GM19238 (cell line): ENCODE measurements at regions not wholly inside any gene's neighbourhood (a gene's known extent, or its start where the extent isn't known, plus 50 kb on each side); places are given as distances from the start of the nearest gene placed in this dataset.
"Not testable (repeated sequence)": the region's sequence is repeated elsewhere in the genome, so short reads cannot be mapped to it uniquely, and the experiment has no call there.

Source experiments
- DNase-seq: peaks from one replicate; pipeline ENCODE4 v3.0.0; 2011; ENCODE audit warnings: low spot score; ENCODE audit not compliant: insufficient read length

DNA sequence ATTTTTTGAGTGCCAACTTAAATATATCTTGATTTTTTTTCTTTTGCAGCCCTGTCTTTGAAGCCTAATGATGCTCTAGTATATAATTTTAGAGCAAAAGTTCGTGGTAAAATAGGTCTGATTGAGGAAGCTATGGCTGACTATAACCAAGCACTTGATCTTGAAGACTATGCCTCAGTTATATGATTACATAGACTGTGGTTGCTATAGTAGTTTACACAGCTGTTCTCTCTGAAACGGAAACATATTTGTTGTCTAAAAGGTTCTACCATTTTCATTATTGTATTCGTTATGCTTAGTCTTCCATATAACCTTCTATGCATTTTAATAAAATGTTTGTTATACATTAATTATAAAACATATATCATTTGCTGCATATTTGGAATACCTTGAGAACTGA, 246.7 kb downstream of the TTC6 start:
- DNase-seq, result no peak

DNA sequence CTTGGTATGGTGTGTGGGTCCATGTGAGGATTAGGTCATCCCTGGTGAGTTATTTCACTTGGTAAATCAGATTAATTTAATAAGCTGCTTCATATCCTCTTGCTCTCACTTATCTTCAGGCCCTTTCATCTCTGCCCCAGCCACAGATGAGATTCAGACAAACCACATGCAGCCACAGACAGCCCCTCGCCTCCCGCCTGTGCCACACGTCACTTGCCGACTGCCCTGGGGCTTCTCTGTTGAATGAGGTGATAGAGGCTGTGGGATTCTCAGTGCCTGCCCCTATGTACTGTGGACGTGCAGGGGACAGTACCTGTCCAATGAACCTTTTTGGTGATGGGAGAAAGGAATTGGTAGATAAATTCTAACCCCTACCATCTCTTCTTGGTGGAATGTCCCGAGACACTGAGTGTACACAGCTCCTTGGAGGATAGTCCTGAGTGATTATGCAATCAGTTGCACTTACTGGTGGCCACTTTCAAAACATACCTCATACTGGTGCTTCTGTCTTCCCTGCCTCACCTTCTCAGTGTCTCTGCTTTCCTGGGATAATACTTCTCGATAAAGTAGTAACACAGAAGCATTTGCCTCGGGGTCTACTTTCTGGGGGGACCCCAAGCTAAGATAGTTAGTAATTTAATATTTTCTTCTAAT, 248.7 kb downstream of the TTC6 start:
- no peak for DNase-seq

DNA sequence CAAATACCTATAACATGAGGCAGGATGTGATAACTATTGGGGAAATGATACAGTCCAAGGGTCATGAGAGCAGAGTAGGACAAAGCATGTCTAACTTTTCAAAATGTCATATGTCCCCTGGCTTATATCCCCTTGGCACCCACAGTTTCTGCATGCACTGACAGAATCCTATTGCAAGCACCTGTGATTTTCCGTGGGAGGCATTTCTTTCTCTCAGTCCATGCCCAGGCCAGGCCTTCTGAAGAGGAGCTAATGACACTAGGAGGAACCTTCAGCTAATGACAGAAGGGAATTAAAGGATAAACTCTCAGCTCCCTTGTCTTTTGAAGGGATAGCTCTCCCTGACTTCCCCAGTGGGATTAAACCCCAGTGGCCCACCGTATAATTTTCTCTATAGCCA, 249.2 kb downstream of the TTC6 start:
- DNase-seq, result no peak

DNA sequence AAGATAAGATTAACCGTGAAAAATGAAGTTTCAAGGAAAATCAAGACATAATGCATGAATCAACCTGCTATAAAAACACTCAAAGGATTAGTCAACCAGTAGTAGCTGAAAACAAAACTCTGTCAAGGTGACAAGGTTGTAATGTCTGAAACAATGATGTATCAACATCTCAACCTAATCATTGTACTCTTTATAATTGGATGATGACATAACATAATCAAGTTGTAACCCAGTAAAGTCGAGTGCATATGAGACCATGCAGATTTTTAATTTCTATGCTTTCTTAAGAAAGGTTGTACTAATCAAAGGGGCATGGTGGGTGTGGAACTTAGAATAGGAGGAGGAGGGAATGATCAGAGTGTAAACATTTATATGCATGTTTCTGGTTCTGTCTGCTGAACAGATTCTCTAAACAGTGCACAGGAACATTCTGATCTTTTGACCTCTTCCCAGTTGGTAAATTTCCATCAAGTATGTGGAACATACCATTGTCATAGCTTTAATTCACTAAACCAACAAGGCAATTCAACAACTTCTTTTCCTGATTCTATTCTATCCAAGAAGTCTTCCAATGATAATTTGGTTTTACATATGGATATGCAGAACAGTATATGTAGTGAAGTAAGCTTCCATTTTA, 253.7 kb downstream of the TTC6 start:
- DNase-seq, result no peak

DNA sequence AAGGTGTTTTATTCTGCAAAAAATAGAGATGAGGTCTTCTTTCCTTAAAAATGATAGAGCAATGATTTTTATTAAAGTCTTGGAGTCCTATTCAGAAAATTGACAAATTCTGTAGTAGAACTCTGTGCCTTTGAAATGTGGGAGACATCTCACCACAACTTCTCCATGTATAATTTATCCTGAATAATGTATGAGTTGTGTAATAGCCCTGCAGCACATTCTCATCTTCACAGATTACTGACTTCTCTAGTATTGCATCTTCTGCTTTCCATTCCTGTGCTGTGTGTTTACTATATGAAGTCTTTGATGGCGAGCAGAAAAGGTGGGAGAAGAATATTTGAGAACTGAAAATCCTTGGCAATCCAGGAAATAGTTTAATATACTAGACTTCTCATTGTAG, 255.6 kb downstream of the TTC6 start:
- DNase-seq, result no peak

DNA sequence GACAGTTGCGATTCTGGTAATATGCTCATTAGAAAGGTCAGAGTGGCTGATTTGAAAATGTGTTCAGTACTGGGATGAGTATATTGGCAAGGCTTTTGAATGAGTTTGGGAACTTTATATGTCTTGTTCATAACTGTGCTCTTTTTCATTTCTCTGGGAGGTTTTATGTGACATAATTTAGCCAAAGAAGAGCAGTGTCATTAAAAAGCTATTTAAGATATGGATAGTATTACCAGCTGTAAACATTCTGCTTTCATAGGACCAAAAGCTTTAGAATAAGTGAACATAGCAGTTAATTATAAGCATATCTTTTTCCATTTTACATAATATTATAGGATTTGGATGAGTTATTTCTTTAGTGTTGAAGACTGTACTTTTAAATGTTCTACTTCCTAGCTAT, 260.4 kb downstream of the TTC6 start:
- no peak for DNase-seq

DNA sequence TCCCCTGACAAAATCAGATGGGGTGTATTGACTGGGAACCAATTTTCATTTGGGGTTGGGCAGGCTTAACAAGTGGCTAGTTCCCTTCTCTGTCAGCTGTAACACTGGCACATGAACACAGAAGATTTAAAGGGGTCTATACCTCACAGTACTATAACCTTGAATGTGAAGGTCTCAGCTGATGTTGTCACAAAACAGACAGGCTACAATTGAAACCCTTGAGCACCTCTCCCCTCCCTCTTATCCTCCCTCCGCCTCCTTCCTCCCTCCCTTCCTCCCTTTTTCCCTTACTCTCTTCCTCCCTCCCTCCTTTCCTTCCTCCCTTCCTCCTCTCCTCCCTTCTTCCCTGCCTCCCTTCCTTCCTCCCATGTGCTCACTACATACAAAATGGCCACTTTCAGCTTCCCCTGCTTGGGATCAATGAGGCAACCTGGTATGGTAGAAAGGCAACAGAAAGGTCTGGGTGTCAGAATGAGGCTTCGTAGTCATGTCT, 262.4 kb downstream of the TTC6 start:
- no peak for DNase-seq

DNA sequence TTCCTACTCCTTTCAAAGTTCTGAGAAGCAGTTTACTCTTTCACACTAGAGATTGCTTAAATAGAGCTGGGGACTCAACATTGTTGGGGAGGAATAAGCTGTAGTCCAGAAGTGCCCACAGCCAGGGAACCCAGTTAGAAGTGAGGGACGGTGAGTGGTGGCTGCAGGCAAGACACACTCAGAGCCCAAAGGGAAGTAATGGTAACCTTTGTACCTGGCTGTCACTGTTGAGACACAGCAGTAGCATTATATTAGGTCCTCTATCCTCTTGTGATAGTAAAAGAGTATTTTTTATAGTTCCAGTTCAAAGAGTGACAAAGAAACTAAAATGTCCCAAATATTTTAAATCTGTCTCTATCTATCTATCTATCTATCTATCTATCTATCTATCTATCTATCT, 263.3 kb downstream of the TTC6 start:
- DNase-seq, result no peak

DNA sequence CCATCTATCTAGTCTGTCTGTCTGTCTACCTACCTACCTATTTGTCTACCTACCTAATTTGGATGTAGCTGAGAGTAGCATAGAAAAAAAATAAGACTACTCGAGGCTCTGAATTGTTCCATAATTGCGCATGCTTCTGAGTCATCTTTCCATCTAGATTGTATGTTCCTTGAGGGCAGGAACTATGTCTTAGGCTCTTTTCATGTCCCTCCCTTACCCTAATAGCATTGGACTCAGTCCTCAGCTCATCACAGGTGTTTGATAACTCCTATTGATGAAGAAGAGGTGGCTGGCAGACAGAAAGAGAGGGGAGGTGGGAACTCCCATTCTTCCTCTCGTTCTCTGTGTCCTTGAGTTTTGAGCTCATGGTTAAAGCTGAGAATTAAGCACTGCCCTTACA, 263.7 kb downstream of the TTC6 start:
- DNase-seq, result no peak

DNA sequence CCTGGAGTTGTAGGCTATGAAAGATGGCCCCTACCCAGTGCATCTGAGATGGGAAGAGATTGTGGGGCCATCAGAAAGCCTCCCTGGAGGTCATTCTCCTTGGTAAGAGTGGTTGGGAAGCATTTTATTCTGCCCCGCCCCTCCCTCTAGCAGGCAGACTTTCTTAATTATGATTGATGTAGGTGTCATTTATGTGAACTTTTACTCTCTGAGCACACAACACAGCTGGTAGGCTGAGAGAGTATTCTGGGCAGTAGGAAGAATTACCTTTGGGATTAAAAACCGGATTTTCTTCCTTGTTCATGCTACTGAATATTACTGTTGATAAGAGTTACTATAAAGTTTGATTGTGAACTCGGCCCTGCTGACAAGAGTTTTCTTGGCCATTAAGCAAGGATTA, 266.8 kb downstream of the TTC6 start:
- no peak for DNase-seq

DNA sequence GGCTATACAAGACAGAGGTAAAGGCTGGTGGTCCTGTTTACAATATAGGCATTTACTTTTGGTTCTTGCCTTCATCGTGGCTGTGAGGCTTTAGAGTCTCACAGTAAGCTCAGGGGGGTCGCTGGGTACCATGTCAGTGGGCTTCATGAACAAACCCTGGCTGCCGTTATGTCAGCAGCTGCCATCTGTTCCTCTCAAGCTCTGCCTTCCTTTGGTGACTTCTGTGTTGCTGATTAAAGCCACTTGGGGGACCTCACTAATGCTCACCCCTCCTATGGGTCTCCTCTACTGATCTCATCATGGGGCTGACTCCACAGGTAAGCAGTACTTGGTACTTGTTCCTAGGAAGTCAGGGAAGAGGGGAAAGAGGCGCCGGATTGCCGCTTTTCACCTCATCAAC, 268.7 kb downstream of the TTC6 start:
- no peak for DNase-seq

DNA sequence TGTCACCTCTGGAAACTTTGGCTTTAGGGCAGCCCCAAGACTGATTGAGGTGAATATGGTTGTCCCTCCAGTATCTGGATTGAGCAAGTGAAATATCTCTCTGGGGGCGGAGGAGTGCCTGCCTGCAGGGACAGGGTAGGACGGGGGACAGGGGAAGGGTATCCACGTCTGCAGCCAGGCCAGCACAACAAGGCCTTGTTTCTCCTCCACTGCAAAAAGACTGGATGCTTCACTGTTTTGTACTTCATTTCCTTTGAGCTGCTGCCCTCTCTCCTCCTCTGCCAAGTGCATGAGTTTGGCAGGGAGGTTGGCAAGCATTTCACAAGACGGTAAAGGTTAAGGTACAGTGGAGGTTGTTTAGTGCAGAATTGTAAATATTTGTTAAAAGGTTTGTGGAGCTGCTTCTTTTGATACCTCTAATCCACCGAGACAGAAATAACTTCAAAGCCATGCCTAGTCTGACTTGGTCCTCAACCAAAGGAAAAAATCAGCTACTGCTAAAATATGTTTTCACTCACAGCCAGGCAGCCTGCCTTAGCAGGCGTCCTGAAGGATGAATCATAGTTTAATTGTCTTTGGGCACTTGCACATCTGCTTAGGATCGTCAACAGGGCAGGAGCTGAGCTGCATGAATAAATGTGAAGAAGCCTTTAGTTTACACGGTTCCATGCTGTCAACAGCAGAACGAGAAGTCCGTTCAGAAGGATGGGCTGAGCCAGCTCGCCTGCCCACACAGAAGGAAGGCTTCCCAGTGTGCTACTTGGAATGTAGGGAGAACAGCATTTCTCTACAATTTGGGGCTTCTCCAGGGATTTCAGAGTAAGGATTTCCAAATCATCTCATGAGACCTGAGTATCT, 269.7 kb downstream of the TTC6 start:
- no peak for DNase-seq

DNA sequence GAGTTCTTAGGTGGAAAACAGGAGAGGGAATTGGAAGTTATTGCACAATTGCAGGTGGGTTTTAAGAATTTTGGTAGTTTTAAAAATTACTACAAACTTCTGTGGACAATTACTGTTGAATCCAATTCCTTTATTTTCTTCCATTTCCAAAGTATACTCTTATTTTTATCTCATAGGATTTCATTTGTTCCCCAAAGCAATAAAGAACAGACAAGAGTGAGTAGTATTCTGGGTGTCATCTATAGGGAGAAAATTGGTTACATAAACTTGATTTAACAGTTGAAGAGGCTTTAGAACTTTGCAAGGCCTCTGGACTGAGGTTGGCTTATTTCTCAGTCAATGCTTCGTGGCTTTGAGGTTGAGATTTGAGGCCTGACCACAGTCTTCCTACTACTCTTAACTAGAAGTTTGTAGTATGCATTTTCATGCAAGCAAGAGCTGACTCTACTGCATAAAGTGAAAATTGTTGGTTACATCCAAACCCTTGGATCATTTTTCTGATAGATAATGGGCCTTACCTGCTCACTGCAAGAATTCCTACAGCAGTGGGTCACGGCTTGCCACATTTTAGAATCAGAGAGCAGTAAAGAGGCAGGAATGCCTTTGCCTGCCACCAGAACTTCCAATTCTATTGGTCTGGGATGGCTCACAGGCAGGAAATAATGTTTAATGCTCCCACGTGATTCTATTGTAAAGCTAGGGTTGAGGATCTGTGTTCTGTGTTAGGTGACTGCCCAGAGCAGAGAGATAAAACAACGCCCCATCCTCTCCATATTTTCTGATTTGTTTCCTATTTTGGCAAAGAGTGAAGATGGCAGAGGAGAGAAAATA, 270.5 kb downstream of the TTC6 start:
- no peak for DNase-seq

DNA sequence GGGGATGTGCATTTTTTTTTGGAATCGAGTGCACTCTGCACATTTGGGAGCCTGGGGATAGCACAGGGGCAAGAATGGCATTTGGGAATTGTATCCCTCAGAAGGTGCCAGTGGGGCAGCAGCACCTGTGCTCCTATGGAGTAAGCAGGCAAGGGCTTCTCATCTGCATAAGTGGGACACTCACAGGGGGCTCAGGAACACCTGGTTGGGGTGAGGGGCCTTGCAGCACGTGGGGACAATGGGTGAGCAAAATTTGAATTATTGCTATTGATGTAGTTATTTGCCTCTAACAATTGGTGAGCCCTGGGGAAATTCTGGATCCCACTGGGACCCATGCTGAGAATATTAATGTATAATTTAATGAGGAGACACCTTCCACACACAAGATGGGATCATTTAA, 274.2 kb downstream of the TTC6 start:
- DNase-seq, result no peak

DNA sequence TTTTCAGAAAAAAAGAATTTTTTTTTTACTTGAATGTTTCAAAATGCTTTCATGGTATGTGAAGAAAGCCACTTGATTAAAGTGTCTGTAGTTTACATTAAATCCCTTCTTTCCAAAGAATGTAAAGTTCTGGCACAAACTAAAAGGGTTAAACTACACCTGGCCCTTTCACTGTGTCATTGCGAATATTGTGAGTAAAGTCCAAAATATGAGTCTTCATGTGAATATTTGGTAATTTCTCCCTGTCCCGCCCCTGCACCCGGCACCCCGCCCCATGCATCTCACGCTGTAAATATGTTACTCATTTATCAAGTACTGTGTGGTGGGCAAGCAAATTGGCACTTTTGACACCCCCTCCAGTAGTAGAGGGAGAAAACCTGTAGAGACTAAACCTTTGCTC, 274.7 kb downstream of the TTC6 start:
- no peak for DNase-seq

DNA sequence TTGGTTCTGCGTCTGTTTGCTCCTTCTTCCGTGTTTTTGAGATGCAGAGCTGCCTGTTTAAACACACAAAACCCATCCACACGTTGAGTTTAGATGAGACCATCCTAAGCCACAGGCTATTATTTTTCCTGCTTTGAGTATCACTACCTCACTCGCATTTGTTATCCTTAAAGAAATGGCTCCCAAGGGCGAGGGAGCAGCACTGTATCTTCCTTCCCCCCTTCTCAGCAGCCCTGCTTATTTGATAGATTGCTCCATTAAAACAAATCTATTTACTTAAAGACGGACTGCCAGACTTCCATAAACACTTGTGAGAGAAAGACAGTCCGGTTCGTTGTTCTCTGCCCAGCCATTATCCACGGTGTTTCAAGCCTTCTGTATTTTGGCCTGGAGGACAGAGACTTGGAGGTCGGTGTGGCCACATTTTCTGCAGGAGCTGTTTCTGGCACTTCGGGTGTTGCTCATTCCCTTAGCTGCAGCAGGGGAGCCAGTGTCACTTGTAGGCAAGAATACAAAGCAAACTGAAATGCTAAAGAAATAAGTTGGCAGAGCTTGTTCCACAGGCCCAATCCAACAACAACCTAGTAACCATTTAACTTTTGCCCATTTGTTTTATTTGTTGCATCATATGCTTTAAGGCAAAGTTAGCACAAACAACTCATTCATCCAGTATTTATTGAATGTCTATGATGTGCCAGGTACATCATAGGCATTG, 275.4 kb downstream of the TTC6 start:
- no peak for DNase-seq

DNA sequence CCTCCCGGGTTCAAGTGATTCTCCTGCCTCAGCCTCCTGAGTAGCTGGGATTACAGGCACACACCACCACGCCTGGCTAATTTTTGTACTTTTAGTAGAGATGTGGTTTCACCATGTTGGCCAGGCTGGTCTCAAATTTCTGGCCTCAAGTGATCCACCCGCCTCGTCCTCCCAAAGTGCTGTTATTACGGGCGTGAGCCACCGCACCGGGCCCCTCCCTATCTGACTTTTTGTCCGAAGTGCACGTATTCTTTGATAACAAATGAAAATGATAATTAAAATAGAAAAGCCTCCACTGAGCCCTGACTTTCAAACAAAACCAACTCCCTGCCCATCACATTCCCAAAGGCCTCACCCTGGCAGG, 278.6 kb downstream of the TTC6 start:
- not testable (repeated sequence) for DNase-seq

DNA sequence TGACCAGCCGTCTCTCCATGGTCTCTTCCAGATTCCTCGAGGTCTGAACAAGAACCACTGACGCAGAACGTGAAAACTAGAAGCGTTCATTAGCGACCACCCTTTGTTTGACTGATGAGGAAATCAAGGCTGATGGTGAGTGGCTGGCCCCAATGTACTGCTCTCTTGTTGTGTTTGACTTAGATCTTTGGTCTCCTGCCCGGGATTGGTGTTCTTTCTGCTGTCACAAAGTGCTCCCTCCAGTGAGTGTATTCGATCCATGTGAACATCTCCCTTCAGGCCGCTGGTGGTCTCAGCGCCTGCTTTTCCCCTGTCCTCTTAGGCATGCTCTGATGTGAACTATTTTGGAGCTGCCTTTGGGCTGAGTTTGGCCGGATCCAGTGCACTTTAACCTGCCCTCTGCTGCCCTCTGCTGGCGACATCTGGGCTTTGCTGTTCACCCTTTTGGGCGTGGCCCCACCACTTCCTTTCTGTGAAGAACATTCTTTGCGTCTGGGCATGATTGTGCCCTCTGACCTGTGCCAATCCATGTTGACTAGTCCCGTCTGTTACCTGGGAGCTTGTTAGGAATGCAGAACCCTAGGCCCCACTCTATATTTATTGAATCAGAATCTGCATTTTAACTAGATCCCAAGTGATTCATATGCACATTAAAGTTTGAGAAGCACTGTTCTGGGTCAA, 279.1 kb downstream of the TTC6 start:
- DNase-seq, result peak; percentile 30

DNA sequence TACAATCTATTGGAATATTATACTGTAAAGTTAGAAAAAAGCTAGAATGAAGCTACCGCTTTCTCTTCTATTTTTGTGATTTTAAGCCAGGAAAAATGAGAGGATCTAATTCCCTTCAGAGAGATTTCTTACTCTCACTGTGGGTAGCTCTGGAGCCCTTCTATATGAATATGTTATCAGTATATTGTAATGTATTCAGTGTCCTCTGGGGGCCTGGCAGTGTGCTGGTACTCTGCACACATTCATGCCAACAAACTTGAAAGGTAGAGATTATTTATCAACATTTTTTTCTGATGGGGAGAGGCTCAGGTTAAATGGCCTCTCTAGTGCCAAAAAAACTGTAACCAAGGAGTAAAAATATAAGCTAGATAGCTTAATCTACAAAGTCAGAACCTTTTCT, 292.8 kb downstream of the TTC6 start:
- no peak for DNase-seq

DNA sequence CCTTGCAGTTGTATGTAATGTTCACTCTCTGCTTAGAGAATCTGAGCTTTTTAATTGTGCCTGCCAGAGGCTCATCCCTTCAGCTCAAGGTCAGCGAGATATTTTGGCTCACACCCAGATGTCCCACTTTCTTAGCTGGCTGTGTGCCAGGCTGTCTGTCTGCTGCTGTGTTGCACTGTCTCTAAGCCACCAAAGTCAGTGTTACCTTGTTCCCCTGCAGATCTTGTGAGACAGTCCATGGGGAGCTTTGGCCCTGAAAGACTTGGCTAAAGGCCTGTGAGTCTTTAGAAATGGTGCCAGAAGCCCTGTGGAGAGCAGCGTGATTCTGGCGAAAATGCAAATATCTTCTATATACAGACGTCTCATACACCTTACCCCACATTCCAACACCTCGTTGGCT, 293.7 kb downstream of the TTC6 start:
- no peak for DNase-seq
